Loucy (cell line): ENCODE measurements at regions not wholly inside any gene's neighbourhood (a gene's known extent, or its start where the extent isn't known, plus 50 kb on each side); places are given as distances from the start of the nearest gene placed in this dataset.
"Not testable (repeated sequence)": the region's sequence is repeated elsewhere in the genome, so short reads cannot be mapped to it uniquely, and the experiment has no call there.

Source experiments
- H2AFZ ChIP-seq: fragments of 200-600 bp; sonication (generic); 2 replicates; pipeline ENCODE4 v1.6.0; 2016; ENCODE audit warnings: antibody characterized with exemption, mild to moderate bottlenecking, low read length, moderate library complexity
- H3F3A ChIP-seq: fragments of 200-600 bp; 2 replicates; pipeline ENCODE4 v1.6.0; 2016; ENCODE audit warnings: antibody characterized with exemption, low read depth, mild to moderate bottlenecking
- H3K27me3 ChIP-seq: fragments of 200-600 bp; sonication (generic); 2 replicates; pipeline ENCODE4 v1.6.1; 2014; ENCODE audit warnings: low read length, mild to moderate bottlenecking; ENCODE audit not compliant: insufficient read depth, poor library complexity, severe bottlenecking
- H3K36me3 ChIP-seq: fragments of 200-600 bp; sonication (generic); 2 replicates; pipeline ENCODE4 v1.6.1; 2016; ENCODE audit warnings: low read length; ENCODE audit not compliant: insufficient read depth
- H3K4me1 ChIP-seq: fragments of 200-600 bp; sonication (generic); 2 replicates; pipeline ENCODE4 v1.5.1; 2014; ENCODE audit warnings: low read length, mild to moderate bottlenecking; ENCODE audit not compliant: insufficient read depth, poor library complexity, severe bottlenecking
- H3K4me2 ChIP-seq: fragments of 200-600 bp; sonication (generic); 2 replicates; pipeline ENCODE4 v1.6.0; 2014; ENCODE audit warnings: antibody characterized with exemption, low read length, low read depth, mild to moderate bottlenecking; ENCODE audit not compliant: poor library complexity, severe bottlenecking
- H3K4me3 ChIP-seq: fragments of 200-600 bp; sonication (generic); 2 replicates; pipeline ENCODE4 v1.5.1; 2014; ENCODE audit warnings: low read length, mild to moderate bottlenecking, mixed read lengths; ENCODE audit not compliant: poor library complexity, severe bottlenecking
- H3K79me2 ChIP-seq: fragments of 200-600 bp; sonication (generic); 2 replicates; pipeline ENCODE4 v1.6.1; 2014; ENCODE audit warnings: low read length; ENCODE audit not compliant: insufficient read depth
- H3K9ac ChIP-seq: fragments of 200-600 bp; sonication (generic); 2 replicates; pipeline ENCODE4 v1.6.0; 2014; ENCODE audit warnings: mild to moderate bottlenecking, low read depth, low read length, moderate library complexity; ENCODE audit not compliant: poor library complexity, severe bottlenecking
- H3K9me2 ChIP-seq: fragments of 200-600 bp; sonication (generic); replicated peaks from 2 replicates; pipeline ENCODE4 v1.6.1; 2016; ENCODE audit warnings: low read depth, low read length, mixed read lengths
- H3K9me3 ChIP-seq: fragments of 200-600 bp; sonication (generic); 2 replicates; pipeline ENCODE4 v1.6.1; 2014; ENCODE audit warnings: mild to moderate bottlenecking, antibody characterized with exemption, low read length, low read depth; ENCODE audit not compliant: insufficient read depth
- H4K20me1 ChIP-seq: fragments of 200-600 bp; sonication (generic); 2 replicates; pipeline ENCODE4 v1.6.0; 2014; ENCODE audit warnings: antibody characterized with exemption, low read length, mild to moderate bottlenecking; ENCODE audit not compliant: insufficient read depth, poor library complexity, severe bottlenecking
- EZH2phosphoT487 ChIP-seq: fragments of 200-600 bp; IDR thresholded peaks from 2 replicates; pipeline ENCODE4 v1.6.1; 2018; ENCODE audit warnings: antibody characterized with exemption, mild to moderate bottlenecking, moderate library complexity, borderline replicate concordance
- TF ChIP-seq, protein P1 (sequence below): fragments of 200-600 bp; sonication (generic); conservative IDR thresholded peaks from 2 replicates; pipeline ENCODE4 v1.5.1; 2014; ENCODE audit warnings: mild to moderate bottlenecking, antibody characterized with exemption, low read length

- Histone ChIP-seq H3K9ac (no peak overlapping the region), H2AFZ (no peak overlapping the region), H3K79me2 (no peaks in the 10 kb centered on the region), H3K9me3 (no peaks in the 10 kb centered on the region), H3K4me2 (no peak overlapping the region), H3F3A (no peaks in the 10 kb centered on the region), H3K27me3 (no peaks in the 10 kb centered on the region), H3K9me2 (no peaks in the 10 kb centered on the region), H3K4me1 (no peaks in the 10 kb centered on the region), H4K20me1 (no peaks in the 10 kb centered on the region), H3K4me3 (no peak overlapping the region), H3K36me3 (no peaks in the 10 kb centered on the region)
- TF ChIP-seq EZH2phosphoT487: no peak
- TF ChIP-seq, protein P1, sequence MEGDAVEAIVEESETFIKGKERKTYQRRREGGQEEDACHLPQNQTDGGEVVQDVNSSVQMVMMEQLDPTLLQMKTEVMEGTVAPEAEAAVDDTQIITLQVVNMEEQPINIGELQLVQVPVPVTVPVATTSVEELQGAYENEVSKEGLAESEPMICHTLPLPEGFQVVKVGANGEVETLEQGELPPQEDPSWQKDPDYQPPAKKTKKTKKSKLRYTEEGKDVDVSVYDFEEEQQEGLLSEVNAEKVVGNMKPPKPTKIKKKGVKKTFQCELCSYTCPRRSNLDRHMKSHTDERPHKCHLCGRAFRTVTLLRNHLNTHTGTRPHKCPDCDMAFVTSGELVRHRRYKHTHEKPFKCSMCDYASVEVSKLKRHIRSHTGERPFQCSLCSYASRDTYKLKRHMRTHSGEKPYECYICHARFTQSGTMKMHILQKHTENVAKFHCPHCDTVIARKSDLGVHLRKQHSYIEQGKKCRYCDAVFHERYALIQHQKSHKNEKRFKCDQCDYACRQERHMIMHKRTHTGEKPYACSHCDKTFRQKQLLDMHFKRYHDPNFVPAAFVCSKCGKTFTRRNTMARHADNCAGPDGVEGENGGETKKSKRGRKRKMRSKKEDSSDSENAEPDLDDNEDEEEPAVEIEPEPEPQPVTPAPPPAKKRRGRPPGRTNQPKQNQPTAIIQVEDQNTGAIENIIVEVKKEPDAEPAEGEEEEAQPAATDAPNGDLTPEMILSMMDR: no peak
Measured at GRCh38 chr10:61047788-61048560, 104.0 kb upstream of the RHOBTB1 start.

- Histone ChIP-seq H3K9ac (no peak overlapping the region), H3K4me3 (no peak overlapping the region), H2AFZ (no peak overlapping the region), H3F3A (no peaks in the 10 kb centered on the region), H3K9me2 (no peaks in the 10 kb centered on the region), H4K20me1 (no peaks in the 10 kb centered on the region), H3K27me3 (no peaks in the 10 kb centered on the region), H3K4me1 (no peaks in the 10 kb centered on the region), H3K36me3 (no peaks in the 10 kb centered on the region), H3K4me2 (no peak overlapping the region), H3K9me3 (no peaks in the 10 kb centered on the region), H3K79me2 (no peaks in the 10 kb centered on the region)
- TF ChIP-seq EZH2phosphoT487: no peak
- TF ChIP-seq, protein P1: no peak
Measured at GRCh38 chr10:61047081-61047480, 103.1 kb upstream of the RHOBTB1 start.

DNA sequence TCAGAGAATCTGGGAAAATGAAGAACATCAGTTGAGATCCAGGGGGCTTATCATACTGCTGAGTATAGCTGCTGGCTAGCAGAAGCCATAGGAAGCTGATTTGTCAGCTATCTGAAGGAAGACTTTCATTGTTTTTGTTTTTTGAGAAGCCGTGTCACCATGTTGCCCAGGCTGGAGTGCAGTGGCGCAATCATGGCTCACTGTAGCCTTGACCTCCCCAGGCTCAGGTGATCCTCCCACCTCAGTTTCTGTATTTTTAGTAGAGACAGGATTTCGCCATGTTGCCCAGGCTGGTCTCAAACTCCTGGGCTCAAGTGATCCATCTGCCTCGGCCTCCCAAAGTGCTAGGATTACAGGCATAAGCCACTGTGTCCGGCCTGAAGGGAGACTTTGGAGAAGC, 101.5 kb upstream of the RHOBTB1 start:
- not testable (repeated sequence) for H4K20me1 ChIP-seq, H3K9me2 ChIP-seq, H3K4me2 ChIP-seq, H3F3A ChIP-seq, H3K27me3 ChIP-seq, H3K9ac ChIP-seq, H2AFZ ChIP-seq, H3K36me3 ChIP-seq, H3K4me1 ChIP-seq, H3K9me3 ChIP-seq, H3K79me2 ChIP-seq, H3K4me3 ChIP-seq

DNA sequence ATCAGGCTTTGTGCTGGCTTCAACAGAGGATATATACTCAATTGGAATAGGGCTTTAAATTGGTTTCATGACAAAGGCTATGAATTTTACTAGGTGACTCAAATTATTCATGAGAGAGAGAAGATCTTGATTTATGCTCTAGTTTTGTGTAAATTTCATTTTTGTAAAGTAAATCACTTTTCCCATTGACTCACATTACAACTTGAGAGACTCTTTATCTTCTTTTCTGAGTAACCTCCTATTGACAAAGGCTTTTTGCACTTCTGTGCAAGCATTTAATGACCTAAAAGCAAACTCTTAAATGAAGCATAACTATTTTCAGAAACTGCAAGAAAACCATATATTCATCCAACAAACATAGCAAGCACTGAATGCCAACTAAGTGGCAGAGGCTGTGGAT, 98.5 kb upstream of the RHOBTB1 start:
- no peak for TF ChIP-seq EZH2phosphoT487
- TF ChIP-seq, protein P1: no peak
- H3K36me3 ChIP-seq: no peaks in the 10 kb centered on the region
- H3K9me2 ChIP-seq: no peaks in the 10 kb centered on the region
- no peaks in the 10 kb centered on the region for H3F3A ChIP-seq
- H3K4me1 ChIP-seq: no peaks in the 10 kb centered on the region
- no peaks in the 10 kb centered on the region for H3K27me3 ChIP-seq
- no peaks in the 10 kb centered on the region for H3K79me2 ChIP-seq
- no peaks in the 10 kb centered on the region for H3K9me3 ChIP-seq
- H2AFZ ChIP-seq: no peak overlapping the region
- no peaks in the 10 kb centered on the region for H4K20me1 ChIP-seq
- H3K4me3 ChIP-seq: no peak overlapping the region
- no peak overlapping the region for H3K9ac ChIP-seq
- H3K4me2 ChIP-seq: no peak overlapping the region
